Stomach (tissue), 8 donors: ENCODE measurements at regions not wholly inside any gene's neighbourhood (a gene's known extent, or its start where the extent isn't known, plus 50 kb on each side); places are given as distances from the start of the nearest gene placed in this dataset.

Experiments
- DNase-seq, 2 donors: peaks; one replicate each; pipeline versions ENCODE4 v3.0.0 to v3.0.0-alpha.2; 2013 to 2019
- H3K27ac ChIP-seq, 5 donors: fragments of 200-600 bp in 4 of 5; sonication (generic) in 4 of 5; one replicate each; pipeline ENCODE4 v1.5.1; 2013 to 2019; ENCODE audit warnings: mild to moderate bottlenecking in 1 of 5, moderate library complexity in 1 of 5
- H3K27me3 ChIP-seq, 3 donors: fragments of 200-600 bp; sonication (generic); one replicate each; pipeline ENCODE4 v1.5.1; 2017 to 2019; ENCODE audit warnings: mixed run types in 1 of 3
- H3K36me3 ChIP-seq, 4 donors: fragments of 200-600 bp; sonication (generic); 1 replicate in 3 of 4; 2 replicates in 1 of 4; pipeline ENCODE4 v1.5.1; 2016 to 2019
- H3K4me1 ChIP-seq, 4 donors: fragments of 200-600 bp; sonication (generic); one replicate each; pipeline ENCODE4 v1.5.1; 2016 to 2019
- H3K4me3 ChIP-seq, 4 donors: fragments of 200-600 bp; sonication (generic) in 3 of 4; one replicate each; pipeline ENCODE4 v1.5.1; 2016 to 2019; ENCODE audit warnings: mild to moderate bottlenecking in 1 of 4
- H3K9me3 ChIP-seq, 4 donors: fragments of 200-600 bp; sonication (generic); one replicate each; pipeline ENCODE4 v1.5.1; 2016 to 2019
- EP300 ChIP-seq: sonication (generic); formaldehyde crosslinking; IDR thresholded peaks from one replicate; pipeline ENCODE4 v1.6.1; 2017; ENCODE audit warnings: antibody characterized with exemption
- POLR2A ChIP-seq, 4 donors: fragments of 450-650 bp; IDR thresholded peaks; one replicate each; pipeline ENCODE4 v1.6.1; 2016; ENCODE audit warnings: antibody characterized with exemption in 4 of 4, control low read depth in 2 of 4, mild to moderate bottlenecking in 1 of 4, moderate library complexity in 1 of 4
- POLR2AphosphoS5 ChIP-seq, 3 donors: sonication (generic); formaldehyde crosslinking; IDR thresholded peaks; one replicate each; pipeline ENCODE4 v1.6.1; 2016; ENCODE audit warnings: antibody characterized with exemption in 3 of 3
- WGBS, 5 donors: extraction: QIAGEN DNeasy Blood & Tissue Kit in 3 of 5; methylation state at CpG; one replicate each; pipeline versions ENCODE4 v1.1.5 to v1.1.7; 2013 to 2018; 5-methylcytosine and 5-hydroxymethylcytosine counted together
- intact Hi-C: fragments of 100-400 bp; cut with DNase I; formaldehyde crosslinking; loops from one replicate; pipeline ENCODE4 v1.15.1; 2023; ENCODE audit warnings: low total_unique reads
- TF ChIP-seq, protein P1 (sequence below), 7 experiments: fragments of 450-650 bp in 4 of 7; fragments of 200-600 bp in 3 of 7; sonication (generic) in 3 of 7; IDR thresholded peaks; one replicate each; pipeline ENCODE4 v1.5.1; 2016 to 2019; ENCODE audit warnings: antibody characterized with exemption in 7 of 7, control low read depth in 2 of 7, mild to moderate bottlenecking in 1 of 7
- donor health status: healthy with polysubstance abuse.
- donor health status: Bipolar disorder and iron deficiency.
- donor health status: healthy.

DNA sequence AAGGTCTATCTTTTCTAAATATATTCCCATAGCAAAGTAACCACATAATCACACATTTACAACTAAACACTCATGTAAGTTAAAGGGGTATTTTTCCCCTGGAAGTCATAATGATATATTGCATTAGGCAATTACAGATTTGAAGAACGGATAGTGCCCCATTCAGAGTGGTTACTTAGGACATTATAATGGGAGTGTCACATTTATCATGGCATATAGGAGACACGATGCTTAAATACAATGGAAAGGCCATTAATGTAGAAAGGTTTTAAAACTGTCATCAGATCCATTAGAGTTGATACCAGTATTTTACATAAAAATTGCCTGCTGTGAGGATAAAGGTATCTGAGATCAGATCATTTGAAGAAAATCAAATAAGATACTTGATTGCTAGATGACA lies 582.0 kb upstream of the SEMA6D start:
- H3K4me3 ChIP-seq, result no peak overlapping the region
- intact Hi-C loops, result no loop called here

DNA sequence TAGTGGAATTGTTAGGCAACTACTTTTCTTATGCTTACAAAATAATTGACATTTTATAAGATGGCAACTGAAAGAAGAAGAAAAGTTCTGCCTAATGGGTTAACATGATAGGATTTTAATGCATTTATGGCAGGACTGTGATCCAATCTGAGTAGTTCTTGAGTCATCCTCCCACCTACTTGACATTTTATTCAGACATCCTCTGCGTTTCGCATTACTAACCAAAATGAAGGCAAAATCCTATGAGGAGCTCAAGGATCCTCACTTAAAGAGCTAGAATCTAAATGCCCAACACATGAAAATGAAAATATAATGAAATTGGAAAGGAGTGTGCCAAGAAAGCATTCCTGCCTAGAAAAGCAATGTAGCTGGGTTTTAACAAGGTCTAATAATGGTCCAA lies 581.1 kb upstream of the SEMA6D start:
- no peak for DNase-seq
- no peak overlapping the region for H3K4me3 ChIP-seq
- WGBS, 5 donors, result 76 to 93% (median 87%) methylated on average over 2 of the region's 2 CpGs
- no peaks in the 10 kb centered on the region for H3K36me3 ChIP-seq
- no peaks in the 10 kb centered on the region for H3K27me3 ChIP-seq
- TF ChIP-seq EP300, result no peak
- no peak for TF ChIP-seq POLR2AphosphoS5 (IDR thresholded peaks at IDR 0.05)
- TF ChIP-seq POLR2A (IDR thresholded peaks at IDR 0.05), result no peak
- TF ChIP-seq, protein P1, sequence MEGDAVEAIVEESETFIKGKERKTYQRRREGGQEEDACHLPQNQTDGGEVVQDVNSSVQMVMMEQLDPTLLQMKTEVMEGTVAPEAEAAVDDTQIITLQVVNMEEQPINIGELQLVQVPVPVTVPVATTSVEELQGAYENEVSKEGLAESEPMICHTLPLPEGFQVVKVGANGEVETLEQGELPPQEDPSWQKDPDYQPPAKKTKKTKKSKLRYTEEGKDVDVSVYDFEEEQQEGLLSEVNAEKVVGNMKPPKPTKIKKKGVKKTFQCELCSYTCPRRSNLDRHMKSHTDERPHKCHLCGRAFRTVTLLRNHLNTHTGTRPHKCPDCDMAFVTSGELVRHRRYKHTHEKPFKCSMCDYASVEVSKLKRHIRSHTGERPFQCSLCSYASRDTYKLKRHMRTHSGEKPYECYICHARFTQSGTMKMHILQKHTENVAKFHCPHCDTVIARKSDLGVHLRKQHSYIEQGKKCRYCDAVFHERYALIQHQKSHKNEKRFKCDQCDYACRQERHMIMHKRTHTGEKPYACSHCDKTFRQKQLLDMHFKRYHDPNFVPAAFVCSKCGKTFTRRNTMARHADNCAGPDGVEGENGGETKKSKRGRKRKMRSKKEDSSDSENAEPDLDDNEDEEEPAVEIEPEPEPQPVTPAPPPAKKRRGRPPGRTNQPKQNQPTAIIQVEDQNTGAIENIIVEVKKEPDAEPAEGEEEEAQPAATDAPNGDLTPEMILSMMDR (IDR thresholded peaks at IDR 0.05), result no peak
- intact Hi-C loops, result no loop called here
- H3K27ac ChIP-seq, result no peak overlapping the region
- H3K9me3 ChIP-seq, result no peaks in the 10 kb centered on the region
- no peaks in the 10 kb centered on the region for H3K4me1 ChIP-seq

More for the DNA sequence above, 582.0 kb upstream of the SEMA6D start:
- WGBS, 5 donors, result 51 to 70% (median 64%) methylated on average over 2 of the region's 2 CpGs
- H3K4me1 ChIP-seq, result no peaks in the 10 kb centered on the region
- TF ChIP-seq POLR2A (IDR thresholded peaks at IDR 0.05) (no peak), POLR2AphosphoS5 (IDR thresholded peaks at IDR 0.05) (no peak), EP300 (no peak)
- TF ChIP-seq, protein P1 (IDR thresholded peaks at IDR 0.05), result no peak
- no peaks in the 10 kb centered on the region for H3K27me3 ChIP-seq
- no peaks in the 10 kb centered on the region for H3K36me3 ChIP-seq
- H3K27ac ChIP-seq, result no peak overlapping the region
- H3K9me3 ChIP-seq, result peaks cover 0 to 7% (median 0%) of the 10 kb centered on the region in 4 donors
- DNase-seq, result no peak

DNA sequence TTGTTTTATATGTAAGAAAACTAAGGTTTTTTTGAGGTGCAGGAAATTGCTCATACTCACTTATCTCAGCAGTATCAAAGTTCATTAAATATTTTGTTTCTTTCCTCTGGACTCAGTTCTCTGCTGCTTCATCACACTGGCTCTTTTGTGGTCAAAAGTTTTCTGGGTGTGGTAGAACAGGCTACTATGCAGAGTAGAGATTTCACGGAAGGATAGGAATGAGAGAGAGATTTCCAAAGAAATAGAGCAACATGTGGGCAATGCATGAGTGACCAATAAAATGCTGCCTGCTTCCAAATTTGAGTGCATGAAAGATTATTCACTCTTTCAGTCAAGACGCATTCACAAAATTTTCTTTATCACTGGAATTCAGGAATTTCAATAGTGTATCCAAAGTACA lies 577.3 kb upstream of the SEMA6D start:
- no peaks in the 10 kb centered on the region for H3K4me1 ChIP-seq
- H3K27ac ChIP-seq, result no peak overlapping the region
- intact Hi-C loops, result no loop called here
- no peaks in the 10 kb centered on the region for H3K27me3 ChIP-seq
- 20 to 58% (median 47%) methylated on average over 2 of the region's 2 CpGs for WGBS, 5 donors
- no peak for TF ChIP-seq POLR2A (IDR thresholded peaks at IDR 0.05)
- TF ChIP-seq POLR2AphosphoS5 (IDR thresholded peaks at IDR 0.05), result no peak
- TF ChIP-seq EP300, result no peak
- TF ChIP-seq, protein P1 (IDR thresholded peaks at IDR 0.05), result no peak
- no peak for DNase-seq
- H3K4me3 ChIP-seq, result no peak overlapping the region
- H3K36me3 ChIP-seq, result no peaks in the 10 kb centered on the region
- H3K9me3 ChIP-seq, result peaks cover 0 to 14% (median 0%) of the 10 kb centered on the region in 4 donors

DNA sequence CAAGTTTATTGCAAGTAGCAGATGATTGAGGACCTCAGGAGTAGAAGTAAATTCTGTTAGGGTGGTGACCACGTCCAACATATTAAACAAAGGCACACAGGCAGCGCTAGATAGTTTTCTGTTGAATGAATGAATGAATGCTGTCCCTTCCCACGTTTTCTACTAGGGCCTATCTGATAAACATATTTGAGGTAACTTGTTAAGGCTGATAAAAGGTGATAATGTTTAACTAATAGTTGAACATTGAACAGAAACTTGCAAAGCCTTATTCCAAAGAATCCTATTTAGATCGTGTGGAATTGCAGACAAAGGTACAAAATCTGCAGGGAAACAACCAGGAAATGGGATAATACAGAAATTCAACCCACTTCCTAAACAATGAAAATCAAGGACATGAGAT lies 559.5 kb upstream of the SEMA6D start:
- intact Hi-C loops, result no loop called here
- no peaks in the 10 kb centered on the region for H3K36me3 ChIP-seq
- 30 to 52% (median 39%) methylated on average over 4 of the region's 4 CpGs for WGBS, 5 donors

More for the DNA sequence above, 559.5 kb upstream of the SEMA6D start:
- H3K9me3 ChIP-seq, result no peaks in the 10 kb centered on the region
- no peak overlapping the region for H3K27ac ChIP-seq
- TF ChIP-seq POLR2AphosphoS5 (IDR thresholded peaks at IDR 0.05) (no peak), EP300 (no peak), POLR2A (IDR thresholded peaks at IDR 0.05) (no peak)
- TF ChIP-seq, protein P1 (IDR thresholded peaks at IDR 0.05), result no peak
- DNase-seq, result no peak
- no peaks in the 10 kb centered on the region for H3K4me1 ChIP-seq
- H3K4me3 ChIP-seq, result no peak overlapping the region
- H3K27me3 ChIP-seq, result peaks cover 0 to 4% (median 0%) of the 10 kb centered on the region in 3 donors
